ENCODE measurements at regions not wholly inside any gene's neighbourhood (a gene's known extent, or its start where the extent isn't known, plus 50 kb on each side); places are given as distances from the start of the nearest gene placed in this dataset.

DNA sequence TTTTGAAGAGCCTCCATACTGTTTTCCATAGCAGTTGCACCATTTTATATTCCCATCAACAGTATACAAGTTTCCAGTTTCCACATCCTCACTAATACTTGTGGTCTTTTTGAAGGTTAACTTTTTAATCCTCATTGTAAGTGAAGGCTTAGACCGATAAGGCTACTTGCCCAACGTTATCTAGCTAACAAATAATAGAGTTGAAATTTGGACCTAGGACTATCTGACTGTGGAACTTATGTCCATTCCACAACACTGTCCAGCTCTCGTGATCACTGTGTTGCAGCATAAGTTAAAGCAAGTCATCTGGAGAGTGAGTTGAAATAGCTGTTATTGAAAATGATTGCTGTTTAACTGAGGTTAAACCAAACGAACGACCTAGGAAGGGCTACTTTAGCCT lies 84.0 kb downstream of the ZNF92 start:
- TF ChIP-seq, protein P1, sequence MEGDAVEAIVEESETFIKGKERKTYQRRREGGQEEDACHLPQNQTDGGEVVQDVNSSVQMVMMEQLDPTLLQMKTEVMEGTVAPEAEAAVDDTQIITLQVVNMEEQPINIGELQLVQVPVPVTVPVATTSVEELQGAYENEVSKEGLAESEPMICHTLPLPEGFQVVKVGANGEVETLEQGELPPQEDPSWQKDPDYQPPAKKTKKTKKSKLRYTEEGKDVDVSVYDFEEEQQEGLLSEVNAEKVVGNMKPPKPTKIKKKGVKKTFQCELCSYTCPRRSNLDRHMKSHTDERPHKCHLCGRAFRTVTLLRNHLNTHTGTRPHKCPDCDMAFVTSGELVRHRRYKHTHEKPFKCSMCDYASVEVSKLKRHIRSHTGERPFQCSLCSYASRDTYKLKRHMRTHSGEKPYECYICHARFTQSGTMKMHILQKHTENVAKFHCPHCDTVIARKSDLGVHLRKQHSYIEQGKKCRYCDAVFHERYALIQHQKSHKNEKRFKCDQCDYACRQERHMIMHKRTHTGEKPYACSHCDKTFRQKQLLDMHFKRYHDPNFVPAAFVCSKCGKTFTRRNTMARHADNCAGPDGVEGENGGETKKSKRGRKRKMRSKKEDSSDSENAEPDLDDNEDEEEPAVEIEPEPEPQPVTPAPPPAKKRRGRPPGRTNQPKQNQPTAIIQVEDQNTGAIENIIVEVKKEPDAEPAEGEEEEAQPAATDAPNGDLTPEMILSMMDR (IDR thresholded peaks at IDR 0.05): no peak
- TF ChIP-seq POLR2A (IDR thresholded peaks at IDR 0.05): no peak

All from lower leg skin (tissue), 3 donors.